Pancreas (tissue), 10 donors: ENCODE measurements at regions not wholly inside any gene's neighbourhood (a gene's known extent, or its start where the extent isn't known, plus 50 kb on each side); places are given as distances from the start of the nearest gene placed in this dataset.

Experiments
- ATAC-seq, 4 donors: fragments of 200-7000 bp; cut with Tn5 transposase; one replicate each; pipeline versions ENCODE4 v1.8.0 to v1.9.1; 2020; ENCODE audit warnings: mild to moderate bottlenecking in 4 of 4, moderate library complexity in 4 of 4
- DNase-seq, 6 donors: peaks; one replicate each; pipeline ENCODE4 v3.0.0-alpha.2; 2020
- FAIRE-seq: peaks from 2 replicates; lab custom pipeline; 2012; peaks lifted over from hg19 to GRCh38; lab: Jason Lieb, UNC
- H3K27ac ChIP-seq, 4 donors: fragments of 200-600 bp; sonication (generic); 1 replicate in 3 of 4; 2 replicates in 1 of 4; pipeline versions ENCODE4 v1.5.0 to v1.8.0; 2020
- H3K27me3 ChIP-seq, 4 donors: fragments of 200-600 bp; one replicate each; pipeline ENCODE4 v1.8.0; 2021
- H3K36me3 ChIP-seq, 3 donors: fragments of 200-600 bp; sonication (generic) in 1 of 3; one replicate each; pipeline versions ENCODE4 v1.5.0 to v1.8.0; 2020 to 2021
- H3K4me1 ChIP-seq, 3 donors: fragments of 200-600 bp; one replicate each; pipeline ENCODE4 v1.8.0; 2021
- H3K4me3 ChIP-seq, 4 donors: fragments of 200-600 bp; sonication (generic) in 2 of 4; one replicate each; pipeline versions ENCODE4 v1.5.0 to v1.8.0; 2020 to 2021
- H3K9me3 ChIP-seq, 4 donors: fragments of 200-600 bp; one replicate each; pipeline ENCODE4 v1.8.0; 2021
- WGBS, 2 donors: extraction: QIAGEN DNeasy Blood & Tissue Kit; methylation state at CpG; one replicate each; pipeline ENCODE4 v1.1.7; 2013; 5-methylcytosine and 5-hydroxymethylcytosine counted together
- intact Hi-C, 3 donors: fragments of 100-400 bp; cut with DNase I; formaldehyde crosslinking; loops; one replicate each; pipeline versions ENCODE4 v1.11.1 to v1.14.2; 2022
- TF ChIP-seq, protein P1 (sequence below), 4 donors: fragments of 200-600 bp; sonication (generic) in 3 of 4; IDR thresholded peaks; one replicate each; pipeline versions ENCODE4 v1.5.0 to v1.8.0; 2021; ENCODE audit warnings: antibody characterized with exemption in 4 of 4
- donor health status: healthy with polysubstance abuse.
- donor health status: DM: no; HTN: no; CAD: no; lungs with moderate emphysema.
- donor health status: DM: no; HTN: no; CAD: no.
- donor health status: control.
- donor health status: control.
- donor health status: Bipolar disorder and iron deficiency.
- donor health status: DM: yes; HTN: yes; CAD: no.
- donor health status: DM: no; HTN: no; CAD: no.
- donor health status: DM: no; HTN: no; CAD: no.
- donor health status: DM: yes; HTN: yes; CAD: no.

DNA sequence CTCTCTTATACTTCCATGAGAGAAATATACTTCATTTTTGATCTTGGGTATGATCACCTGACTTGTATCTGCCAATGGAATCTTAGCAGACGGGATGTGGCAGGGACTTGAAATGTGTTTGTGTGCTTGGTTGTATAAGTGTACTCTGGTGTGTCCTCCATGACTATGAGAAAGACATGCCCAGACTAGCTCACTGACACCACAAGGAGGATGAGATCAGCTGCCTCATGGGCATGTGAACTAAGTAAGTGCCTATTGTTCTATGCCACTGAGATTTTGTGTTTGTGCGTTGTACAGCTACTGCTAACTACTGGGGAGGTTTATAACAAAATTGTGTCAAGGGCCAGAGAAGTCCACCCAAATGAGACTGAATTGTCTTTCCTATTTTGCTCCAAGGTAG, 402.2 kb upstream of the SALL1 start:
- FAIRE-seq (no peak), ATAC-seq (no peak), DNase-seq (no peak)
- H3K27me3 ChIP-seq, result no peaks in the 10 kb centered on the region
- no peaks in the 10 kb centered on the region for H3K4me1 ChIP-seq
- WGBS, 2 donors, result 82 to 90% methylated on average over 2 of the region's 2 CpGs
- H3K9me3 ChIP-seq, result no peaks in the 10 kb centered on the region
- no peaks in the 10 kb centered on the region for H3K36me3 ChIP-seq
- H3K4me3 ChIP-seq, result no peak overlapping the region
- H3K27ac ChIP-seq, result no peak overlapping the region
- TF ChIP-seq, protein P1, sequence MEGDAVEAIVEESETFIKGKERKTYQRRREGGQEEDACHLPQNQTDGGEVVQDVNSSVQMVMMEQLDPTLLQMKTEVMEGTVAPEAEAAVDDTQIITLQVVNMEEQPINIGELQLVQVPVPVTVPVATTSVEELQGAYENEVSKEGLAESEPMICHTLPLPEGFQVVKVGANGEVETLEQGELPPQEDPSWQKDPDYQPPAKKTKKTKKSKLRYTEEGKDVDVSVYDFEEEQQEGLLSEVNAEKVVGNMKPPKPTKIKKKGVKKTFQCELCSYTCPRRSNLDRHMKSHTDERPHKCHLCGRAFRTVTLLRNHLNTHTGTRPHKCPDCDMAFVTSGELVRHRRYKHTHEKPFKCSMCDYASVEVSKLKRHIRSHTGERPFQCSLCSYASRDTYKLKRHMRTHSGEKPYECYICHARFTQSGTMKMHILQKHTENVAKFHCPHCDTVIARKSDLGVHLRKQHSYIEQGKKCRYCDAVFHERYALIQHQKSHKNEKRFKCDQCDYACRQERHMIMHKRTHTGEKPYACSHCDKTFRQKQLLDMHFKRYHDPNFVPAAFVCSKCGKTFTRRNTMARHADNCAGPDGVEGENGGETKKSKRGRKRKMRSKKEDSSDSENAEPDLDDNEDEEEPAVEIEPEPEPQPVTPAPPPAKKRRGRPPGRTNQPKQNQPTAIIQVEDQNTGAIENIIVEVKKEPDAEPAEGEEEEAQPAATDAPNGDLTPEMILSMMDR (IDR thresholded peaks at IDR 0.05), result no peak
- intact Hi-C loops, result no loop called here

DNA sequence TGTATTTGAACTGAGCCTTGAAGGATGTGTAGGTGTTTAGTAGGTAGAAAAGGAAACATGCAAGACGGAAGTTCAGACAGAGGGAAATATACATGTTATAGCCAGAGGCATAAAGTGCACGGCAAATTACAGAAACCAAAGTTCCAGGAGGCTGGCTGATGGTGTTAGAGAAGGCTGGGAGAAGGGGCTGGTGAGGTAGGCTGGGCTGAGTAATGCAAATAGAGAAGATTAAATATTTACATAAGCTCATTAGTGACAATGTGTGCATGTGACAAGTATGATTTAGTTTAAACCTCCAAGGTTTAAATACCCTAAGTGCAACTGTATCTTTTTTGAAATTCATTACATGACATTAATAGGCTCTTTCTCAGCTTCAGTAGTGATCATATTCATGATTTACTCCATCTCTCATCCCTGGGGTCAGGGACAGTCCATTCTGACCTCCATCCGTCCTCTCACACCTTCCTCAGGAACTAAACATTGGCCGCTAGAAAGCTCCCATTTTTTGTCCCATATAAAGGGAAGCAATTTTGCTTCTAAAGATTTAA, 399.8 kb upstream of the SALL1 start:
- no peaks in the 10 kb centered on the region for H3K27me3 ChIP-seq
- 34 to 40% methylated on average over 4 of the region's 4 CpGs for WGBS, 2 donors
- intact Hi-C loops, result no loop called here
- H3K4me3 ChIP-seq, result no peak overlapping the region
- no peak for DNase-seq
- peak in 1 of 4 donors; percentile 45 for ATAC-seq
- no peaks in the 10 kb centered on the region for H3K4me1 ChIP-seq
- H3K27ac ChIP-seq, result no peak overlapping the region
- no peaks in the 10 kb centered on the region for H3K36me3 ChIP-seq
- FAIRE-seq, result no peak
- TF ChIP-seq, protein P1 (IDR thresholded peaks at IDR 0.05), result no peak
- no peaks in the 10 kb centered on the region for H3K9me3 ChIP-seq

DNA sequence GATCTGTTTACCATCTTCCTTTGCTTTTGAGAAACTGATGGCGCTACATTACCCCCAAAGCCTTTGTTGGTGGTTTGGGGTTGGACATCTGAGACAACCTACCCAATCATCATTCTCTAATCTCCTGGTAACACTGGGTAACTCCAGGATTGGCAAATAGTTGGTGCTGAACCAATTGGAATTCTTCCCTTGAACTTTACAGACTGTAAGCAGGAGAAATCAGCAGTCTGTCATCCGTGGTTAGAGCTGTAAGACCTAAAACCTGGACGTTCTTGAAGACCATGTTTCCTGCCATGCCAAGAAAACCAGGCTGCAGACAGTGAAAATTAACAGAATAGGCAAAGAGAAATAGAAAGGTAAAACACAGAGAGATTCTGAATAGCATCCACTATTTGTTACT, 398.8 kb upstream of the SALL1 start:
- no peaks in the 10 kb centered on the region for H3K4me1 ChIP-seq
- no peaks in the 10 kb centered on the region for H3K36me3 ChIP-seq
- WGBS, 2 donors, result 58% methylated on average over 3 of the region's 3 CpGs
- H3K27ac ChIP-seq, result no peak overlapping the region
- TF ChIP-seq, protein P1 (IDR thresholded peaks at IDR 0.05), result no peak
- FAIRE-seq (no peak), DNase-seq (no peak), ATAC-seq (no peak)
- intact Hi-C loops, result no loop called here
- H3K4me3 ChIP-seq, result no peak overlapping the region
- no peaks in the 10 kb centered on the region for H3K27me3 ChIP-seq
- H3K9me3 ChIP-seq, result no peaks in the 10 kb centered on the region

DNA sequence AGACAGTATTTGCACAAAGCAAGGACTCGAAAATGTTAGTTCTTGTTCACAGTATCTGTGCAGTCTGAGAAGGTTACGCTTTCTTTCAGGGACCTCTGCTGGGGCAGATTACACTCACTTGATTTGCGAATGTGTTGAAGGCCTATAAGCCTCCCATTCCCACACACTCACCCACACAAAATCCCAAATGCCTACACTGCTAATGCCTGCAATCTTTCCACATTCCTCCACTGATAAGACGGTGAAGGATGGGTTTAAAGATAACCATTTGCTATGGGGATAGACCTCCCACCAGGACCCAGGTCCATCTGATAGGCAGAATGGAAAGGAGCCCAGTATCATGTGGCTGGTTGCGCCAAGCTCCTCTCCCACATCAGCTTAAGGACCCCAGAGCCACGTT, 394.9 kb upstream of the SALL1 start:
- no peaks in the 10 kb centered on the region for H3K9me3 ChIP-seq
- no peak for DNase-seq
- intact Hi-C loops, result no loop called here
- H3K27ac ChIP-seq, result no peak overlapping the region
- no peaks in the 10 kb centered on the region for H3K27me3 ChIP-seq
- no peaks in the 10 kb centered on the region for H3K36me3 ChIP-seq
- no peak overlapping the region for H3K4me3 ChIP-seq
- ATAC-seq, result no peak
- TF ChIP-seq, protein P1 (IDR thresholded peaks at IDR 0.05), result no peak
- WGBS, 2 donors, result 64 to 69% methylated on average over 6 of the region's 6 CpGs
- no peak for FAIRE-seq
- no peaks in the 10 kb centered on the region for H3K4me1 ChIP-seq

GRCh38 chr16:51544851-51545467, 393.9 kb upstream of the SALL1 start:
- H3K36me3 ChIP-seq, result no peaks in the 10 kb centered on the region
- H3K27ac ChIP-seq, result no peak overlapping the region
- H3K27me3 ChIP-seq, result no peaks in the 10 kb centered on the region
- WGBS, 2 donors, result 42 to 52% methylated on average over 13 of the region's 13 CpGs
- DNase-seq (no peak), ATAC-seq (no peak), FAIRE-seq (no peak)
- H3K4me3 ChIP-seq, result no peak overlapping the region
- TF ChIP-seq, protein P1 (IDR thresholded peaks at IDR 0.05), result no peak
- intact Hi-C loops, result no loop called here
- no peaks in the 10 kb centered on the region for H3K4me1 ChIP-seq
- H3K9me3 ChIP-seq, result no peaks in the 10 kb centered on the region
